A549 (cell line): ENCODE measurements at regions not wholly inside any gene's neighbourhood (a gene's known extent, or its start where the extent isn't known, plus 50 kb on each side); places are given as distances from the start of the nearest gene placed in this dataset.

Experiments
- CBX8 ChIP-seq: fragments of 200-600 bp; sonication (generic); IDR thresholded peaks from 2 replicates; pipeline ENCODE4 v1.6.1; 2016
- CHD2 ChIP-seq: fragments of 150-350 bp; IDR thresholded peaks from 2 replicates; pipeline ENCODE4 v1.6.1; 2014; ENCODE audit warnings: low read length; ENCODE audit not compliant: partially characterized antibody
- CTCF ChIP-seq: fragments of >200 bp; sonication (Bioruptor Twin); formaldehyde crosslinking; IDR thresholded peaks from 3 replicates; pipeline ENCODE4 v1.5.1; 2016
- EP300 ChIP-seq, 2 experiments: fragments of >200 bp; sonication (Bioruptor Twin); formaldehyde crosslinking; IDR thresholded peaks; 2 replicates in 1 of 2; 3 replicates in 1 of 2; pipeline ENCODE4 v1.6.1; 2016 to 2017
- HOXB13 ChIP-seq: fragments of 250-450 bp; sonication (Bioruptor Pico); IDR thresholded peaks from 2 replicates; pipeline ENCODE4 v1.5.0; 2020; ENCODE audit warnings: low read depth, mild to moderate bottlenecking, moderate library complexity
- HOXB5 ChIP-seq: fragments of 250-450 bp; sonication (Bioruptor Pico); IDR thresholded peaks from 2 replicates; pipeline ENCODE4 v1.5.0; 2020; ENCODE audit warnings: mild to moderate bottlenecking, moderate library complexity
- JUN ChIP-seq, 2 experiments: fragments of >200 bp; sonication (Bioruptor Twin); formaldehyde crosslinking; IDR thresholded peaks; 2 replicates in 1 of 2; 3 replicates in 1 of 2; pipeline ENCODE4 v1.6.1; 2016 to 2017
- JUNB ChIP-seq: fragments of >200 bp; sonication (Bioruptor Twin); formaldehyde crosslinking; IDR thresholded peaks from 2 replicates; pipeline ENCODE4 v1.6.1; 2016
- MAFK ChIP-seq: fragments of 450-650 bp; IDR thresholded peaks from 2 replicates; pipeline ENCODE4 v1.6.1; 2014; ENCODE audit not compliant: partially characterized antibody
- MAX ChIP-seq: IDR thresholded peaks from 2 replicates; pipeline ENCODE4 v1.6.1; 2012
- POLR2A ChIP-seq: IDR thresholded peaks from 2 replicates; pipeline ENCODE4 v1.6.1; 2012; ENCODE audit warnings: mild to moderate bottlenecking, low read length
- REST ChIP-seq: fragments of 200-600 bp; sonication (generic); IDR thresholded peaks from 2 replicates; pipeline ENCODE4 v1.6.1; 2016; ENCODE audit warnings: antibody characterized with exemption, mild to moderate bottlenecking, moderate library complexity
- USF2 ChIP-seq: fragments of 450-650 bp; IDR thresholded peaks from 2 replicates; pipeline ENCODE4 v1.6.1; 2014; ENCODE audit warnings: antibody characterized with exemption
- ZC3H11A ChIP-seq: fragments of 450-650 bp; IDR thresholded peaks from 2 replicates; pipeline ENCODE4 v1.6.1; 2014; ENCODE audit warnings: antibody characterized with exemption, mild to moderate bottlenecking

GRCh38 chr5:18203296-18203695 lies 569.0 kb downstream of the TAF11L14 start:
- TF ChIP-seq MAX, result no peak
- no peak for TF ChIP-seq MAFK
- TF ChIP-seq CTCF, result no peak
- TF ChIP-seq CHD2, result no peak
- no peak for TF ChIP-seq POLR2A
- no peak for TF ChIP-seq REST
- no peak for TF ChIP-seq CBX8
- no peak for TF ChIP-seq USF2
- TF ChIP-seq JUN (IDR thresholded peaks at IDR 0.05), result no peak
- TF ChIP-seq HOXB13 (CRISPR knock-in tag), result no peak
- no peak for TF ChIP-seq EP300 (IDR thresholded peaks at IDR 0.05)
- no peak for TF ChIP-seq ZC3H11A
- no peak for TF ChIP-seq JUNB
- no peak for TF ChIP-seq HOXB5
